Hepatocyte (in vitro differentiated cells): ENCODE measurements at regions not wholly inside any gene's neighbourhood (a gene's known extent, or its start where the extent isn't known, plus 50 kb on each side); places are given as distances from the start of the nearest gene placed in this dataset.
A peak's percentile ranks its signal among the peaks of the same experiment; 100 is the strongest.

ENCODE experiments used
- DNase-seq: peaks from one replicate; pipeline ENCODE4 v3.0.0-alpha.2; 2016; ENCODE audit warnings: low spot score
- H2AFZ ChIP-seq: fragments of 200-600 bp; sonication (generic); 2 replicates; pipeline ENCODE4 v1.6.0; 2016; ENCODE audit warnings: antibody characterized with exemption, mild to moderate bottlenecking
- H3K27ac ChIP-seq: fragments of 200-600 bp; sonication (generic); 2 replicates; pipeline ENCODE4 v1.5.1; 2016; ENCODE audit warnings: mild to moderate bottlenecking
- H3K27me3 ChIP-seq: fragments of 200-600 bp; sonication (generic); 2 replicates; pipeline ENCODE4 v1.6.1; 2016
- H3K36me3 ChIP-seq: fragments of 200-600 bp; sonication (generic); replicated peaks from 2 replicates; pipeline ENCODE4 v1.5.1; 2016; ENCODE audit warnings: low read depth; ENCODE audit not compliant: insufficient read depth
- H3K4me1 ChIP-seq: fragments of 200-600 bp; sonication (generic); 2 replicates; pipeline ENCODE4 v1.5.1; 2016; ENCODE audit warnings: mild to moderate bottlenecking, moderate library complexity; ENCODE audit not compliant: insufficient read depth
- H3K4me2 ChIP-seq: fragments of 200-600 bp; sonication (generic); 2 replicates; pipeline ENCODE4 v1.6.0; 2016
- H3K4me3 ChIP-seq: fragments of 200-600 bp; sonication (generic); 2 replicates; pipeline ENCODE4 v1.5.1; 2016; ENCODE audit warnings: mild to moderate bottlenecking
- H3K79me2 ChIP-seq: fragments of 200-600 bp; sonication (generic); 2 replicates; pipeline ENCODE4 v1.6.0; 2017; ENCODE audit warnings: mild to moderate bottlenecking
- H3K9me2 ChIP-seq: fragments of 200-600 bp; sonication (generic); replicated peaks from 2 replicates; pipeline ENCODE4 v1.6.0; 2017; ENCODE audit warnings: mild to moderate bottlenecking; ENCODE audit not compliant: insufficient read depth
- H3K9me3 ChIP-seq: fragments of 200-600 bp; sonication (generic); 2 replicates; pipeline ENCODE4 v1.5.1; 2016; ENCODE audit warnings: low read depth, mild to moderate bottlenecking
- H4K20me1 ChIP-seq: fragments of 200-600 bp; sonication (generic); 2 replicates; pipeline ENCODE4 v1.6.0; 2016; ENCODE audit warnings: mild to moderate bottlenecking; ENCODE audit not compliant: insufficient read depth, poor library complexity, severe bottlenecking
- EZH2 ChIP-seq: fragments of 200-600 bp; sonication (generic); IDR thresholded peaks from 2 replicates; pipeline ENCODE4 v1.6.1; 2016; ENCODE audit warnings: antibody characterized with exemption, mild to moderate bottlenecking, borderline replicate concordance
- EZH2phosphoT487 ChIP-seq: fragments of 200-600 bp; sonication (generic); IDR thresholded peaks from one replicate; pipeline ENCODE4 v1.6.1; 2018; ENCODE audit warnings: antibody characterized with exemption, mild to moderate bottlenecking, low read depth, moderate library complexity; ENCODE audit not compliant: unreplicated experiment, severe bottlenecking
- WGBS: methylation state at CpG from one replicate; pipeline ENCODE4 v1.1.6; 2016; ENCODE audit warnings: low lambda C conversion rate; ENCODE audit errors: missing lambda C conversion rate; 5-methylcytosine and 5-hydroxymethylcytosine counted together
- TF ChIP-seq, protein P1 (sequence below): fragments of 200-600 bp; sonication (generic); IDR thresholded peaks from 2 replicates; pipeline ENCODE4 v1.5.1; 2016; ENCODE audit warnings: antibody characterized with exemption, mild to moderate bottlenecking; ENCODE audit not compliant: poor library complexity

DNA sequence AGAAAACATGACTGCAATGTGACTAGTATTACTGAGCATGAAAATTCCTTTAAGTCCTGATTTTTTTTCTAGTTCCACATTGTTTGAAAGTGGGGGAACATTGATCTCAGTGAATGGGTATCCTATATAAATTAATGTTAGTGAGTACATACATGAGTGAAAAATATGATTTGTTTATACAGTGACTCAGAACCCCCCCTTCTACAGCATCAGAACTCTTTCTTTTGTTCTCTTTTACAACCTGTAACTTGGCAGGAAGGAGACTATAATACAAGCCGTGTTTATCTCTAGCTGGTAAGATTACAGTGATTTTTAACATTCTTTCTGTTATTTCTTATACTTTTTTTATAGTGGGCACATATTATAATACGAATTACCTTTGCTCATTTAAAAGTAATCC lies 384.7 kb downstream of the PDCD6IP start:
- H3K79me2 ChIP-seq = no peaks in the 10 kb centered on the region
- H3K27me3 ChIP-seq = no peaks in the 10 kb centered on the region
- peaks cover 4% of the 10 kb centered on the region for H3K4me1 ChIP-seq
- H3K4me3 ChIP-seq = no peak overlapping the region
- H3K27ac ChIP-seq = peak overlapping the region; percentile 60
- TF ChIP-seq EZH2 (no peak), EZH2phosphoT487 (no peak)
- TF ChIP-seq, protein P1, sequence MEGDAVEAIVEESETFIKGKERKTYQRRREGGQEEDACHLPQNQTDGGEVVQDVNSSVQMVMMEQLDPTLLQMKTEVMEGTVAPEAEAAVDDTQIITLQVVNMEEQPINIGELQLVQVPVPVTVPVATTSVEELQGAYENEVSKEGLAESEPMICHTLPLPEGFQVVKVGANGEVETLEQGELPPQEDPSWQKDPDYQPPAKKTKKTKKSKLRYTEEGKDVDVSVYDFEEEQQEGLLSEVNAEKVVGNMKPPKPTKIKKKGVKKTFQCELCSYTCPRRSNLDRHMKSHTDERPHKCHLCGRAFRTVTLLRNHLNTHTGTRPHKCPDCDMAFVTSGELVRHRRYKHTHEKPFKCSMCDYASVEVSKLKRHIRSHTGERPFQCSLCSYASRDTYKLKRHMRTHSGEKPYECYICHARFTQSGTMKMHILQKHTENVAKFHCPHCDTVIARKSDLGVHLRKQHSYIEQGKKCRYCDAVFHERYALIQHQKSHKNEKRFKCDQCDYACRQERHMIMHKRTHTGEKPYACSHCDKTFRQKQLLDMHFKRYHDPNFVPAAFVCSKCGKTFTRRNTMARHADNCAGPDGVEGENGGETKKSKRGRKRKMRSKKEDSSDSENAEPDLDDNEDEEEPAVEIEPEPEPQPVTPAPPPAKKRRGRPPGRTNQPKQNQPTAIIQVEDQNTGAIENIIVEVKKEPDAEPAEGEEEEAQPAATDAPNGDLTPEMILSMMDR = no peak
- H3K36me3 ChIP-seq = no peaks in the 10 kb centered on the region
- H3K9me3 ChIP-seq = no peaks in the 10 kb centered on the region
- H4K20me1 ChIP-seq = no peaks in the 10 kb centered on the region
- H3K9me2 ChIP-seq = no peaks in the 10 kb centered on the region
- H2AFZ ChIP-seq = no peak overlapping the region
- DNase-seq = no peak
- peak overlapping the region; percentile 60 for H3K4me2 ChIP-seq
- 19% methylated on average over 2 of the region's 2 CpGs for WGBS

DNA sequence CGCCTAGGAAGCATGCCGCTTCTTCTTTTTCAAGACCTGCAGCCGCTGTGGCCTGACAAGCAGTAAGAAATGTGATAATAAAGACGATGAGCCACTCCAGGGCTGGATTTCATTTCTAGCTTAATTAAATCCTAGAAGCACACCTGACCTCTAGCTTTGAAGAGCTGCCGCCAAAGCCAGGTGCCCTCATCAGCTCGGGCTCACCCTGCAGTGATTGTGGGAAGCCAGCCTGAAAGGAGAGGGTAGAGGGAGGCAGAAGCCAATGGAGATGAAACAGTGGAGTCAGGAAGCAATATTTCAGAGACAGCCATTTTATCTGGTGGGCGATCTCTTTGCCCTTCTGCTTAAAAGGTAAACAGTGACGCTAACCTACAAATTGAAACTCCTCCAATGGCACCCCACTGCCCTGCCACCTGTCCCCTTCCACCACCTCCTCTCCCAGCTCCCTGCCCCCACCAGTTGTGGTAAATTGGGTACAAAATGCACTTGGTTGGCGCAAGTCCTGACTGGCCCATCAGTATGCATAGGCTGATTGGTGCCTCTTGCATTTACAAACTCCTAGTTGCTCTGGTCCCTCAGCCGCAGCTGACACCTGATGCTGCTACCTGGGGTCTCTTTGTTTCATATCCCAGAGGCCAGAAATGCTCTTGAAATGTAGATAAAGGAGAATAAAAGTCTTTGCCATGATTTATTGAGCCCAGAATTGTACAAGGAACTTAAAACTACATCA lies 385.3 kb downstream of the PDCD6IP start:
- H3K79me2 ChIP-seq = no peaks in the 10 kb centered on the region
- H4K20me1 ChIP-seq = no peaks in the 10 kb centered on the region
- H2AFZ ChIP-seq = no peak overlapping the region
- H3K9me3 ChIP-seq = no peaks in the 10 kb centered on the region
- H3K9me2 ChIP-seq = no peaks in the 10 kb centered on the region
- H3K36me3 ChIP-seq = no peaks in the 10 kb centered on the region
- peak overlapping the region; percentile 60 for H3K27ac ChIP-seq
- no peak for TF ChIP-seq EZH2
- no peak for TF ChIP-seq EZH2phosphoT487
- TF ChIP-seq, protein P1 = no peak
- H3K4me3 ChIP-seq = no peak overlapping the region
- 76% methylated on average over 10 of the region's 10 CpGs for WGBS
- peaks cover 4% of the 10 kb centered on the region for H3K4me1 ChIP-seq
- DNase-seq = no peak
- H3K4me2 ChIP-seq = peak overlapping the region; percentile 60
- no peaks in the 10 kb centered on the region for H3K27me3 ChIP-seq

DNA sequence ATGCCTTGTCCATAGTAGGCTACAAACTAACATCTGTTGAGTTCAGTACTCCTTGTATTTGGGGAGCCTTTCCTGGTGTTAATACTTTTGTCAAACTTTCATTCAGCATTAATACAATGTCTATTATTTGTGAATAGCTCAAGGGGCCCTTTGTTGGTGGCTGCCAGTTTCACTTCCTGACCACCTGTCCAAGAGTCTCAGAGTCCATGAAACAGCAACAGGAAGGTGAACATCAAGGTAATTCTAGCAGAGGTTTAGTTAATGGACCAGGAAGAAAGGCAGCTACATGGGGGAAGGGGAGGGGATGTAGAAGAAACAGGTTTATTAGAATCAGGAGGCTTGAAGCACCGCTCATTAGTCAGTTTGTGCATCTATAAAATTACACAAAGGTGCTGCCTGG lies 386.9 kb downstream of the PDCD6IP start:
- no peaks in the 10 kb centered on the region for H3K9me3 ChIP-seq
- 95% methylated on average over 1 of the region's 1 CpG for WGBS
- DNase-seq = no peak
- H3K4me2 ChIP-seq = no peak overlapping the region
- H3K27ac ChIP-seq = no peak overlapping the region
- TF ChIP-seq, protein P1 = no peak
- no peak for TF ChIP-seq EZH2
- TF ChIP-seq EZH2phosphoT487 = no peak
- H3K4me3 ChIP-seq = no peak overlapping the region
- H4K20me1 ChIP-seq = no peaks in the 10 kb centered on the region
- peaks cover 4% of the 10 kb centered on the region for H3K4me1 ChIP-seq
- H3K27me3 ChIP-seq = no peaks in the 10 kb centered on the region
- H3K9me2 ChIP-seq = no peaks in the 10 kb centered on the region
- no peaks in the 10 kb centered on the region for H3K36me3 ChIP-seq
- H2AFZ ChIP-seq = no peak overlapping the region
- no peaks in the 10 kb centered on the region for H3K79me2 ChIP-seq
